ENCODE measurements at regions not wholly inside any gene's neighbourhood (a gene's known extent, or its start where the extent isn't known, plus 50 kb on each side); places are given as distances from the start of the nearest gene placed in this dataset.

- no peak for TF ChIP-seq USF2 (IDR thresholded peaks at IDR 0.05; ENCODE audit: borderline replicate concordance, low read depth, low read length)
- no peak for TF ChIP-seq RCOR1 (IDR thresholded peaks at IDR 0.05; ENCODE audit: low read length)
Observed at GRCh38 chrX:69562904-69563578, 52.9 kb upstream of the EDA start (continued).

DNA sequence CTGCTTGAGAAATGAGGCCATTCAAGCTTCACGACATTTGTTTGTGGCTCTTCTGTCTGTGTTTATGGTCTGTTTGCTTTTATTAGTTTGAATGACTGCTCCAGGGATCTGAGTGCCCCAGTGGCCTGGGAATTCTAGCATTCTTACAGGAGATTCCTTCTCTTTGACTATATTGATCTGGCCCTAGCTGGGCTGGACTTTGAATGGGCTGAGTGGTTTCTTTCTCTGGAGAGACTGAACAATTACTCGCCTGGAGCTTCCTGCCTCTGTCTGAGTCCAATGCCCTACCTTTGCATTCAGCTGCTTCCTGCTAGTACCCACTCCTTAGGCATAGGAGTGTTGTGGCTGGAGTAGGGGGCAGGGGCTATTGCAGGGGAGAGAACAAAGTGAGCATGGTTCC is 51.2 kb upstream of the EDA start:
- H3K4me3 ChIP-seq (ENCODE audit: low read depth in 2 of 2, low read length in 1 of 2) = no peak overlapping the region
- no peak overlapping the region for H3K9ac ChIP-seq
- no peaks in the 10 kb centered on the region for H3F3A ChIP-seq (replicated peaks; ENCODE audit: insufficient read depth)
- DNase-seq = no peak
- H3K27me3 ChIP-seq (ENCODE audit: insufficient read depth) = no peaks in the 10 kb centered on the region; the same call in 1 of the 2 replicates
- H4K20me1 ChIP-seq (ENCODE audit: insufficient read depth) = no peaks in the 10 kb centered on the region
- no peaks in the 10 kb centered on the region for H3K9me2 ChIP-seq
- no peaks in the 10 kb centered on the region for H3K36me3 ChIP-seq (replicated peaks in 1 of 2; ENCODE audit: control insufficient read depth in 1 of 2, insufficient read depth in 2 of 2, low read length in 1 of 2)
- POLR2A ChIA-PET = interaction anchor here (0.6 kb wide), 1 partner anchor 13 kb away, joined by 3 read pairs; no protein-coding TSS in a partner anchor
- no peaks in the 10 kb centered on the region for H3K79me2 ChIP-seq (ENCODE audit: insufficient read depth)
- TF ChIP-seq JUND (IDR thresholded peaks at IDR 0.05) (no peak), RFX5 (IDR thresholded peaks at IDR 0.05; ENCODE audit: low read length) (no peak), POLR2AphosphoS5 (IDR thresholded peaks at IDR 0.05; ENCODE audit: low read depth, low read length) (no peak), EZH2phosphoT487 (IDR thresholded peaks at IDR 0.05; ENCODE audit: borderline replicate concordance, low read depth) (no peak), YY1 (IDR thresholded peaks at IDR 0.05; ENCODE audit: low read depth) (no peak), TAF1 (IDR thresholded peaks at IDR 0.05; ENCODE audit: borderline replicate concordance, low read depth, low read length) (no peak), GABPA (IDR thresholded peaks at IDR 0.05; ENCODE audit: low read depth) (no peak), GATA2 (CRISPR knock-in tag; IDR thresholded peaks at IDR 0.05) (no peak), SMC3 (IDR thresholded peaks at IDR 0.05; ENCODE audit: low read depth, low read length) (no peak), USF2 (IDR thresholded peaks at IDR 0.05; ENCODE audit: borderline replicate concordance, low read depth, low read length) (no peak), CTCF (IDR thresholded peaks at IDR 0.05) (no peak), NFIC (IDR thresholded peaks at IDR 0.05; ENCODE audit: borderline replicate concordance) (no peak), RAD21 (IDR thresholded peaks at IDR 0.05; ENCODE audit: low read length) (no peak), FOXM1 (IDR thresholded peaks at IDR 0.05; ENCODE audit: low read depth) (no peak), RXRA (IDR thresholded peaks at IDR 0.05; ENCODE audit: borderline replicate concordance, low read depth) (no peak), RCOR1 (IDR thresholded peaks at IDR 0.05; ENCODE audit: low read length) (no peak), CHD2 (IDR thresholded peaks at IDR 0.05; ENCODE audit: low read length, partially characterized antibody) (no peak)
- TF ChIP-seq, protein P1, sequence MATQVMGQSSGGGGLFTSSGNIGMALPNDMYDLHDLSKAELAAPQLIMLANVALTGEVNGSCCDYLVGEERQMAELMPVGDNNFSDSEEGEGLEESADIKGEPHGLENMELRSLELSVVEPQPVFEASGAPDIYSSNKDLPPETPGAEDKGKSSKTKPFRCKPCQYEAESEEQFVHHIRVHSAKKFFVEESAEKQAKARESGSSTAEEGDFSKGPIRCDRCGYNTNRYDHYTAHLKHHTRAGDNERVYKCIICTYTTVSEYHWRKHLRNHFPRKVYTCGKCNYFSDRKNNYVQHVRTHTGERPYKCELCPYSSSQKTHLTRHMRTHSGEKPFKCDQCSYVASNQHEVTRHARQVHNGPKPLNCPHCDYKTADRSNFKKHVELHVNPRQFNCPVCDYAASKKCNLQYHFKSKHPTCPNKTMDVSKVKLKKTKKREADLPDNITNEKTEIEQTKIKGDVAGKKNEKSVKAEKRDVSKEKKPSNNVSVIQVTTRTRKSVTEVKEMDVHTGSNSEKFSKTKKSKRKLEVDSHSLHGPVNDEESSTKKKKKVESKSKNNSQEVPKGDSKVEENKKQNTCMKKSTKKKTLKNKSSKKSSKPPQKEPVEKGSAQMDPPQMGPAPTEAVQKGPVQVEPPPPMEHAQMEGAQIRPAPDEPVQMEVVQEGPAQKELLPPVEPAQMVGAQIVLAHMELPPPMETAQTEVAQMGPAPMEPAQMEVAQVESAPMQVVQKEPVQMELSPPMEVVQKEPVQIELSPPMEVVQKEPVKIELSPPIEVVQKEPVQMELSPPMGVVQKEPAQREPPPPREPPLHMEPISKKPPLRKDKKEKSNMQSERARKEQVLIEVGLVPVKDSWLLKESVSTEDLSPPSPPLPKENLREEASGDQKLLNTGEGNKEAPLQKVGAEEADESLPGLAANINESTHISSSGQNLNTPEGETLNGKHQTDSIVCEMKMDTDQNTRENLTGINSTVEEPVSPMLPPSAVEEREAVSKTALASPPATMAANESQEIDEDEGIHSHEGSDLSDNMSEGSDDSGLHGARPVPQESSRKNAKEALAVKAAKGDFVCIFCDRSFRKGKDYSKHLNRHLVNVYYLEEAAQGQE (IDR thresholded peaks at IDR 0.05; ENCODE audit: low read depth, low read length) = no peak
- TF ChIP-seq, protein P2, sequence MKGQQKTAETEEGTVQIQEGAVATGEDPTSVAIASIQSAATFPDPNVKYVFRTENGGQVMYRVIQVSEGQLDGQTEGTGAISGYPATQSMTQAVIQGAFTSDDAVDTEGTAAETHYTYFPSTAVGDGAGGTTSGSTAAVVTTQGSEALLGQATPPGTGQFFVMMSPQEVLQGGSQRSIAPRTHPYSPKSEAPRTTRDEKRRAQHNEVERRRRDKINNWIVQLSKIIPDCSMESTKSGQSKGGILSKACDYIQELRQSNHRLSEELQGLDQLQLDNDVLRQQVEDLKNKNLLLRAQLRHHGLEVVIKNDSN (IDR thresholded peaks at IDR 0.05; ENCODE audit: borderline replicate concordance, low read depth) = no peak
- CTCF ChIA-PET = no interaction called here
- no peaks in the 10 kb centered on the region for H3K4me1 ChIP-seq (ENCODE audit: control insufficient read depth in 1 of 2, insufficient read depth in 2 of 2, low read depth in 1 of 2, low read length in 1 of 2)
- no peak overlapping the region for H3K27ac ChIP-seq (ENCODE audit: low read depth in 2 of 2, low read length in 1 of 2)
- H3K9me3 ChIP-seq = no peaks in the 10 kb centered on the region
- H3K4me2 ChIP-seq = no peak overlapping the region
- 26% methylated on average over 2 of the region's 2 CpGs for WGBS (ENCODE audit: low lambda C conversion rate)
- H2AFZ ChIP-seq (ENCODE audit: low read depth) = no peak overlapping the region
